GM12891 (cell line): ENCODE measurements at regions not wholly inside any gene's neighbourhood (a gene's known extent, or its start where the extent isn't known, plus 50 kb on each side); places are given as distances from the start of the nearest gene placed in this dataset.

Experiments used
- POLR2A ChIP-seq: IDR thresholded peaks from 2 replicates; pipeline ENCODE4 v1.6.1; 2011; ENCODE audit warnings: low read depth, low read length, control low read depth
- POLR2AphosphoS5 ChIP-seq: IDR thresholded peaks from 2 replicates; pipeline ENCODE4 v1.6.1; 2011; ENCODE audit warnings: low read depth, low read length, control low read depth
- TAF1 ChIP-seq: IDR thresholded peaks from 2 replicates; pipeline ENCODE4 v1.6.1; 2011; ENCODE audit warnings: low read depth, low read length, control low read depth

GRCh38 chr20:63101781-63102720 is 95.3 kb upstream of the BHLHE23 start:
- TF ChIP-seq TAF1 (no peak), POLR2A (no peak), POLR2AphosphoS5 (no peak)
